Cardiac muscle cell (in vitro differentiated cells and primary cell): ENCODE measurements at regions not wholly inside any gene's neighbourhood (a gene's known extent, or its start where the extent isn't known, plus 50 kb on each side); places are given as distances from the start of the nearest gene placed in this dataset.

Experiments used
- DNase-seq, 2 donors: peaks; one replicate each; pipeline versions ENCODE4 v3.0.0 to v3.0.0-alpha.2; 2010 to 2017; ENCODE audit warnings: low read depth in 1 of 2, low spot score in 1 of 2
- H3K27ac ChIP-seq: fragments of 200-600 bp; sonication (generic); 2 replicates; pipeline ENCODE4 v1.5.1; 2016
- H3K27me3 ChIP-seq: fragments of 200-600 bp; sonication (generic); 2 replicates; pipeline ENCODE4 v1.6.0; 2016; ENCODE audit warnings: control low read depth
- H3K36me3 ChIP-seq: fragments of 200-600 bp; sonication (generic); 2 replicates; pipeline ENCODE4 v1.5.1; 2016; ENCODE audit warnings: control low read depth
- H3K4me1 ChIP-seq: fragments of 200-600 bp; sonication (generic); 2 replicates; pipeline ENCODE4 v1.8.1; 2017; ENCODE audit warnings: low read depth, mild to moderate bottlenecking, mixed run types
- H3K4me3 ChIP-seq: fragments of 200-600 bp; sonication (generic); 2 replicates; pipeline ENCODE4 v1.5.1; 2016; ENCODE audit warnings: mild to moderate bottlenecking
- H3K9me3 ChIP-seq: fragments of 200-600 bp; sonication (generic); 2 replicates; pipeline ENCODE4 v1.5.1; 2017; ENCODE audit warnings: low read depth, mild to moderate bottlenecking, control low read depth
- CTCF ChIP-seq: IDR thresholded peaks from 2 replicates; pipeline ENCODE4 v1.5.1; 2012; ENCODE audit warnings: low read depth, mild to moderate bottlenecking, low read length

- H3K4me1 ChIP-seq = peaks cover 9% of the 10 kb centered on the region
- no peak for TF ChIP-seq CTCF
- H3K27ac ChIP-seq = no peak overlapping the region
- no peaks in the 10 kb centered on the region for H3K36me3 ChIP-seq
- H3K4me3 ChIP-seq = no peak overlapping the region
- no peak for DNase-seq
- H3K9me3 ChIP-seq = no peaks in the 10 kb centered on the region
- H3K27me3 ChIP-seq = no peaks in the 10 kb centered on the region
Observed at GRCh38 chr2:16581241-16581640, 84.4 kb downstream of the CYRIA start.

- Histone ChIP-seq H3K9me3 (peaks cover 3% of the 10 kb centered on the region), H3K27ac (no peak overlapping the region), H3K36me3 (no peaks in the 10 kb centered on the region), H3K4me3 (no peak overlapping the region), H3K4me1 (peaks cover 11% of the 10 kb centered on the region), H3K27me3 (no peaks in the 10 kb centered on the region)
- TF ChIP-seq CTCF = no peak
- no peak for DNase-seq
Observed at GRCh38 chr2:16578081-16578480, 87.6 kb downstream of the CYRIA start.

- no peak for TF ChIP-seq CTCF
- no peak overlapping the region for H3K4me3 ChIP-seq
- no peaks in the 10 kb centered on the region for H3K36me3 ChIP-seq
- H3K27ac ChIP-seq = peak overlapping the region; percentile 79
- no peaks in the 10 kb centered on the region for H3K27me3 ChIP-seq
- peaks cover 3% of the 10 kb centered on the region for H3K9me3 ChIP-seq
- H3K4me1 ChIP-seq = peaks cover 72% of the 10 kb centered on the region
- DNase-seq = peak in 1 of 2 donors; percentile 46
Observed at GRCh38 chr2:16570516-16570915, 95.1 kb downstream of the CYRIA start.

GRCh38 chr2:16568998-16569784 is 96.4 kb downstream of the CYRIA start:
- peak in 1 of 2 donors; percentile 83 for DNase-seq
- Histone ChIP-seq H3K27me3 (no peaks in the 10 kb centered on the region), H3K4me3 (no peak overlapping the region), H3K27ac (peak overlapping the region; percentile 79), H3K36me3 (no peaks in the 10 kb centered on the region), H3K4me1 (peaks cover 72% of the 10 kb centered on the region), H3K9me3 (peaks cover under 1% of the 10 kb centered on the region)
- TF ChIP-seq CTCF = no peak

GRCh38 chr2:16566701-16567100 is 98.9 kb downstream of the CYRIA start:
- Histone ChIP-seq H3K9me3 (no peaks in the 10 kb centered on the region), H3K27me3 (no peaks in the 10 kb centered on the region), H3K4me3 (no peak overlapping the region), H3K27ac (peak overlapping the region; percentile 7), H3K36me3 (no peaks in the 10 kb centered on the region), H3K4me1 (peaks cover 57% of the 10 kb centered on the region)
- no peak for DNase-seq
- no peak for TF ChIP-seq CTCF
